ENCODE measurements at regions not wholly inside any gene's neighbourhood (a gene's known extent, or its start where the extent isn't known, plus 50 kb on each side); places are given as distances from the start of the nearest gene placed in this dataset.

DNA sequence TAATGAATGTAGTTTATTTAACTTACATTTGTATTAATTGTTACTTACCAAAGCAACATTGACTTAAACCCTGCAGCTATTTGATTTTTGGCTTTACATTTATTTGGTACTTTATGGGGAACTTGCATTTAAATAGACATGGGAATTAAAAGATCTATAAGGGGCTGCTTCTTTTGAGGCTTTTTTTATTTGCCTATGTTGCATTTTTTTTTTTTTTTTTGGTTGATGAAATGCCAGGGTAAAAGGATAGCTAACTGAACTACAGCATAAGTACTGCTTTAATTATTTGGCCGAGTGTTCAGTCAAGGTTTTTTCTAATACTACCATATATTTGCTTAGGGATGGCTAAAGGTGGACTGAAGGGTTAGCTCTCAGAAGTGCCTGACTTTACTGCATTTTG lies 62.5 kb upstream of the CDH4 start:
- Histone ChIP-seq H2BK120ac (ENCODE audit: low read depth, low read length) (no peak overlapping the region), H3K79me1 (ENCODE audit: low read depth in 1 of 2, low read length in 2 of 2) (no peaks in the 10 kb centered on the region), H2AFZ (replicated peaks; ENCODE audit: low read length, poor library complexity) (no peak overlapping the region), H2AK9ac (replicated peaks; ENCODE audit: low read depth, low read length, poor library complexity) (no peak overlapping the region), H3K56ac (ENCODE audit: extremely low read depth, insufficient read depth, low read length) (no peak overlapping the region), H3K9me1 (ENCODE audit: insufficient read depth, low read length) (peaks cover 4% of the 10 kb centered on the region), H3K4me1 (ENCODE audit: control insufficient read depth, insufficient read depth, low read length) (peaks cover 4% of the 10 kb centered on the region; the same call in 1 of the 2 replicates), H3K9me3 (ENCODE audit: control insufficient read depth, insufficient read depth, low read length) (peaks cover 5% of the 10 kb centered on the region), H3K27me3 (ENCODE audit: control insufficient read depth, insufficient read depth, low read length) (no peaks in the 10 kb centered on the region), H4K20me1 (ENCODE audit: insufficient read depth, low read length) (peaks cover 3% of the 10 kb centered on the region; the same call in 1 of the 2 replicates), H3K14ac (replicated peaks; ENCODE audit: low read depth, low read length) (no peak overlapping the region), H4K5ac (ENCODE audit: low read depth, low read length) (no peak overlapping the region), H2BK20ac (ENCODE audit: low read depth, low read length) (no peak overlapping the region), H2BK5ac (ENCODE audit: low read depth, low read length, poor library complexity, severe bottlenecking) (no peak overlapping the region), H4K91ac (ENCODE audit: insufficient read depth, low read depth, low read length) (0 out of 2 replicates have a peak overlapping the region, but pooled peaks have one; percentile 15), H3K27ac (ENCODE audit: insufficient read depth, low read length) (no peak overlapping the region), H4K8ac (ENCODE audit: low read depth in 2 of 2, low read length in 2 of 2) (no peak overlapping the region), H3K4me3 (ENCODE audit: insufficient read depth, low read depth, low read length) (no peak overlapping the region), H3K36me3 (ENCODE audit: control insufficient read depth, insufficient read depth, low read length) (no peaks in the 10 kb centered on the region), H2BK15ac (ENCODE audit: low read depth, low read length) (no peak overlapping the region; the same call in 2 of the 3 replicates), H2AK5ac (ENCODE audit: low read depth, low read length) (no peak overlapping the region), H3K18ac (ENCODE audit: low read depth, low read length) (no peak overlapping the region), H3K4me2 (ENCODE audit: low read depth, low read length) (no peak overlapping the region), H3K23ac (ENCODE audit: low read depth, low read length) (no peak overlapping the region), H3K4ac (ENCODE audit: low read depth, low read length) (no peak overlapping the region), H3K9ac (ENCODE audit: low read depth, low read length) (no peak overlapping the region)
- BruUV-seq (replicated peaks), result no TSS peak
- POLR2A ChIA-PET (ENCODE audit: unreplicated experiment), result interaction anchor here (0.6 kb wide), 1 partner anchor 1148 kb away, joined by 3 read pairs; no protein-coding TSS in a partner anchor
- TF ChIP-seq SMC3 (IDR thresholded peaks at IDR 0.05; ENCODE audit: low read depth, low read length) (no peak), MAFK (IDR thresholded peaks at IDR 0.05; ENCODE audit: low read depth, low read length) (peak; percentile 72)
- dilution Hi-C loops (cut with HindIII; ENCODE audit: low sequenced_read_pairs, unreplicated experiment), result no loop called here
- in situ Hi-C loops (cut with MboI; ENCODE audit: low sequenced_read_pairs), result no loop called here
- intact Hi-C loops (cut with micrococcal nuclease), result loop anchor here (10.0 kb wide), 2 partner anchors 955 to 1245 kb away; partner anchors contain the start of genes FAM217B and PPP1R3D
- CTCF ChIA-PET, result interaction anchor here (0.6 to 1.6 kb wide), 3 partner anchors 40 to 146 kb away, joined by 3 to 4 read pairs (median 3); no protein-coding TSS in a partner anchor
- ATAC-seq (ENCODE audit: low read depth), result no peak
- WGBS, 2 experiments (ENCODE audit: extremely low coverage in 2 of 2, insufficient read length in 1 of 2), result no CpG with 5 or more reads among the region's 1 CpG
- no peak for DNase-seq
